Endothelial cell of umbilical vein (primary cell): ENCODE measurements at regions not wholly inside any gene's neighbourhood (a gene's known extent, or its start where the extent isn't known, plus 50 kb on each side); places are given as distances from the start of the nearest gene placed in this dataset.

Experiments
- BruUV-seq: library from RNA; stranded (reverse); fragments of 400-500 nt; replicated peaks from 2 replicates; lab custom pipeline; 2021; lab: Mats Ljungman, UMichigan
- CTCF ChIA-PET: fragments of 300-600, 350-600 bp; sonication (Branson Sonifier 250); formaldehyde crosslinking; loops from one replicate; lab custom pipeline; 2021; ENCODE audit warnings: antibody characterized with exemption, inconsistent platforms; lab: Charles Lee
- POLR2A ChIA-PET: fragments of 300-600, 350-600 bp; sonication (Branson Sonifier 250); formaldehyde crosslinking; loops from one replicate; lab custom pipeline; 2021; ENCODE audit warnings: antibody characterized with exemption, inconsistent platforms; lab: Charles Lee
- DNase-seq: peaks from one replicate; pipeline ENCODE4 v3.0.0-alpha.2; 2011; ENCODE audit warnings: low read depth, low spot score
- FAIRE-seq: peaks from 2 replicates; lab custom pipeline; 2011; peaks lifted over from hg19 to GRCh38; lab: Jason Lieb, UNC
- H2AFZ ChIP-seq: 2 replicates; pipeline ENCODE4 v1.6.0; 2012; ENCODE audit warnings: low read depth, low read length, control low read depth, inconsistent platforms
- H3K27ac ChIP-seq: 2 replicates; pipeline ENCODE4 v1.5.1; 2011; ENCODE audit warnings: low read depth, mild to moderate bottlenecking, control low read depth, low read length, moderate library complexity; ENCODE audit not compliant: insufficient read depth
- H3K27me3 ChIP-seq, 2 experiments: 2 replicates each; pipeline versions ENCODE4 v1.6.0 to v1.6.1; 2011; ENCODE audit warnings: low read length in 2 of 2, mixed read lengths in 1 of 2; ENCODE audit not compliant: control insufficient read depth in 2 of 2, insufficient read depth in 2 of 2
- H3K36me3 ChIP-seq, 2 experiments: 2 replicates in 1 of 2; 3 replicates in 1 of 2; pipeline ENCODE4 v1.5.1; 2011; ENCODE audit warnings: low read length in 2 of 2, mild to moderate bottlenecking in 1 of 2, moderate library complexity in 1 of 2; ENCODE audit not compliant: control insufficient read depth in 2 of 2, insufficient read depth in 2 of 2; ENCODE audit errors: extremely low read depth in 1 of 2
- H3K4me1 ChIP-seq: 3 replicates; pipeline ENCODE4 v1.5.1; 2011; ENCODE audit warnings: mild to moderate bottlenecking, low read length; ENCODE audit not compliant: control insufficient read depth, insufficient read depth; ENCODE audit errors: extremely low read depth
- H3K4me2 ChIP-seq: 2 replicates; pipeline ENCODE4 v1.6.1; 2011; ENCODE audit warnings: low read length, control low read depth, mixed read lengths; ENCODE audit not compliant: insufficient read depth
- H3K4me3 ChIP-seq, 3 experiments: fragments of 200-600 bp in 1 of 3; sonication (generic), shearing (Covaris generic) in 1 of 3; replicated peaks in 1 of 3; 2 replicates each; pipeline ENCODE4 v1.5.1; 2011 to 2016; ENCODE audit warnings: control low read depth in 3 of 3, low read length in 3 of 3, mild to moderate bottlenecking in 2 of 3, inconsistent platforms in 1 of 3, low read depth in 1 of 3, moderate library complexity in 1 of 3; ENCODE audit not compliant: insufficient read depth in 1 of 3
- H3K79me2 ChIP-seq: 2 replicates; pipeline ENCODE4 v1.6.0; 2012; ENCODE audit warnings: low read length, inconsistent platforms; ENCODE audit not compliant: control insufficient read depth, insufficient read depth
- H3K9ac ChIP-seq: replicated peaks from 2 replicates; pipeline ENCODE3; 2011; ENCODE audit warnings: low read length, control low read depth; ENCODE audit not compliant: insufficient read depth; ENCODE audit errors: extremely low read depth
- H3K9me1 ChIP-seq: replicated peaks from 3 replicates; pipeline ENCODE4 v1.6.0; 2011; ENCODE audit warnings: mild to moderate bottlenecking, low read length; ENCODE audit not compliant: control insufficient read depth, insufficient read depth; ENCODE audit errors: extremely low read depth
- H3K9me3 ChIP-seq: replicated peaks from 2 replicates; pipeline ENCODE4 v1.5.1; 2012; ENCODE audit warnings: low read length, inconsistent platforms; ENCODE audit not compliant: control insufficient read depth, insufficient read depth
- H4K20me1 ChIP-seq: replicated peaks from 2 replicates; pipeline ENCODE3; 2011; ENCODE audit warnings: mild to moderate bottlenecking, low read length; ENCODE audit not compliant: control insufficient read depth, insufficient read depth; ENCODE audit errors: extremely low read depth
- CTCF ChIP-seq, 2 donors: IDR thresholded peaks; 1 replicate in 1 of 2; 2 replicates in 1 of 2; pipeline ENCODE4 v1.5.1; 2011; ENCODE audit warnings: low read length in 2 of 2, mild to moderate bottlenecking in 2 of 2, moderate library complexity in 2 of 2, control low read depth in 1 of 2, inconsistent platforms in 1 of 2, low read depth in 1 of 2; ENCODE audit not compliant: insufficient read depth in 1 of 2; ENCODE audit errors: extremely low read depth in 1 of 2
- EZH2 ChIP-seq: IDR thresholded peaks from 2 replicates; pipeline ENCODE4 v1.6.1; 2012; ENCODE audit warnings: borderline replicate concordance, low read depth, mild to moderate bottlenecking, moderate library complexity, low read length, inconsistent platforms; ENCODE audit not compliant: severe bottlenecking
- FOS ChIP-seq: IDR thresholded peaks from 2 replicates; pipeline ENCODE4 v1.6.1; 2011; ENCODE audit warnings: mild to moderate bottlenecking, low read length, moderate library complexity, borderline replicate concordance; ENCODE audit not compliant: insufficient read depth
- GATA2 ChIP-seq: IDR thresholded peaks from 2 replicates; pipeline ENCODE4 v1.7.0; 2011; ENCODE audit warnings: low read depth, mild to moderate bottlenecking, moderate library complexity, mixed read lengths, low read length; ENCODE audit not compliant: insufficient read length, insufficient read depth
- JUN ChIP-seq: IDR thresholded peaks from 2 replicates; pipeline ENCODE4 v1.6.1; 2011; ENCODE audit warnings: borderline replicate concordance, low read depth; ENCODE audit not compliant: insufficient read length, insufficient read depth
- MYC ChIP-seq: IDR thresholded peaks from one replicate; pipeline ENCODE4 v1.6.1; 2011; ENCODE audit warnings: mild to moderate bottlenecking, low read depth, low read length
- POLR2A ChIP-seq: IDR thresholded peaks from 2 replicates; pipeline ENCODE4 v1.6.1; 2012; ENCODE audit warnings: low read depth, mild to moderate bottlenecking, control low read depth, low read length
- POLR2AphosphoS5 ChIP-seq: IDR thresholded peaks from 2 replicates; pipeline ENCODE4 v1.6.1; 2012; ENCODE audit warnings: low read depth, mild to moderate bottlenecking, control low read depth, low read length, moderate library complexity; ENCODE audit not compliant: insufficient read depth
- dilution Hi-C: fragments of 300-500 bp; cut with MboI; formaldehyde crosslinking; loops from one replicate; pipeline ENCODE4 v1.15.0; 2019; ENCODE audit warnings: low sequenced_read_pairs; ENCODE audit not compliant: extremely low pct_ligation_motif_present
- intact Hi-C: fragments of 100-400 bp; cut with micrococcal nuclease; formaldehyde crosslinking; loops from one replicate; pipeline ENCODE4 v1.10.0; 2022
- TF ChIP-seq, protein P1 (sequence below): IDR thresholded peaks from 2 replicates; pipeline ENCODE4 v1.6.1; 2011; ENCODE audit not compliant: insufficient read depth, insufficient read length

DNA sequence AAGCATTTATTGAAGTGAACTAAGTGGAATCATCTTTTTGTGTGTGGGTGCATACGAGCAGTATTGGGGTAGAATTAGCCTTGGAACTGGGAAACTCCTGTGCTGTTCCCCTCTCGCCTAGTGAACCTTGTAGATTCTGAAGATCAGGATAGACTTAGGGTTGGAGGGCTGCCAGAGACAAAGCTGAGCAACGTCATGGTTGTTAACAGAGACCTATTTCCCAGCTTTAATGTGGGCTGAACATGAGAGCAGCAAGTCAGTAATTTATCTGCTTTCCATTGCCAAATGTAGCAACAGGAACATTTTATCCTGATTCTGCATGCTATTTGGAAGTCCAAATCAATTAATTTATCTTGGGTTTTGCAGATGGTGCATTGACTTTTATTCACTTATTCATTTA is 246.6 kb downstream of the IL20RB start:
- no peak for DNase-seq
- no peaks in the 10 kb centered on the region for H3K36me3 ChIP-seq
- no peak overlapping the region for H3K27ac ChIP-seq
- dilution Hi-C loops (no loop called here), intact Hi-C loops (no loop called here)
- no peaks in the 10 kb centered on the region for H4K20me1 ChIP-seq
- no peaks in the 10 kb centered on the region for H3K27me3 ChIP-seq
- H3K9ac ChIP-seq = no peak overlapping the region
- H2AFZ ChIP-seq = no peak overlapping the region
- FAIRE-seq = no peak
- no TSS peak for BruUV-seq
- no peaks in the 10 kb centered on the region for H3K9me1 ChIP-seq
- POLR2A ChIA-PET = no interaction called here
- no peak for TF ChIP-seq EZH2
- no peak for TF ChIP-seq JUN
- TF ChIP-seq FOS = no peak
- TF ChIP-seq, protein P1, sequence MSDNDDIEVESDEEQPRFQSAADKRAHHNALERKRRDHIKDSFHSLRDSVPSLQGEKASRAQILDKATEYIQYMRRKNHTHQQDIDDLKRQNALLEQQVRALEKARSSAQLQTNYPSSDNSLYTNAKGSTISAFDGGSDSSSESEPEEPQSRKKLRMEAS = no peak
- no peak for TF ChIP-seq GATA2
- TF ChIP-seq MYC = no peak
- no peak for TF ChIP-seq POLR2AphosphoS5
- no peak for TF ChIP-seq CTCF (IDR thresholded peaks at IDR 0.05; ENCODE audit: extremely low read depth in 1 of 2, insufficient read depth in 1 of 2, low read depth in 1 of 2, low read length in 2 of 2)
- no peak for TF ChIP-seq POLR2A
- CTCF ChIA-PET = no interaction called here
- no peaks in the 10 kb centered on the region for H3K4me1 ChIP-seq
- H3K79me2 ChIP-seq = no peaks in the 10 kb centered on the region
- no peaks in the 10 kb centered on the region for H3K9me3 ChIP-seq
- no peak overlapping the region for H3K4me3 ChIP-seq
- no peak overlapping the region for H3K4me2 ChIP-seq
